WI38 (cell line): ENCODE measurements at regions not wholly inside any gene's neighbourhood (a gene's known extent, or its start where the extent isn't known, plus 50 kb on each side); places are given as distances from the start of the nearest gene placed in this dataset.

Experiments used
- H3K4me3 ChIP-seq: 2 replicates; pipeline ENCODE4 v1.5.1; 2011; ENCODE audit warnings: low read depth, mild to moderate bottlenecking, control low read depth, low read length
- TF ChIP-seq, protein P1 (sequence below): IDR thresholded peaks from 2 replicates; pipeline ENCODE4 v1.5.1; 2012; ENCODE audit warnings: low read depth, mild to moderate bottlenecking, control low read depth, low read length

DNA sequence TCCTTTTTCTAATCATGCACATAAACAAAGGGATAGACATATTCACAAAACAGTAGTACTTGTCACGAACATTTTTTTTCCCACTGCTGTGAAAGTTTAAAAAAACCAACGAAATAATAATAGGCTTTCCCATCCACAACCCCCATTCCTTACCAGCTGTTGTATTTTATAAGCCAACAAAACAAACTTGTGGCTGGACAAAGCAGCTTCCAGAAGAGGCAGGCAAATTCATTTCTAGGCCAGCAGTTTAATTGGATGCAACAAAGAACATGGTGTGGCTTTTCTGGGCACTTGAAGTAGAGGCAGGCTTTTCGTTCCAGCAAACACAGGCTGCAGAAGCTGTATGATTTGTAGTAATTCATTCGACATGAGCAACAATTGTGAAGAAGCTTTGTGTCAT, 56.0 kb upstream of the FAM20A start:
- no peak overlapping the region for H3K4me3 ChIP-seq
- TF ChIP-seq, protein P1, sequence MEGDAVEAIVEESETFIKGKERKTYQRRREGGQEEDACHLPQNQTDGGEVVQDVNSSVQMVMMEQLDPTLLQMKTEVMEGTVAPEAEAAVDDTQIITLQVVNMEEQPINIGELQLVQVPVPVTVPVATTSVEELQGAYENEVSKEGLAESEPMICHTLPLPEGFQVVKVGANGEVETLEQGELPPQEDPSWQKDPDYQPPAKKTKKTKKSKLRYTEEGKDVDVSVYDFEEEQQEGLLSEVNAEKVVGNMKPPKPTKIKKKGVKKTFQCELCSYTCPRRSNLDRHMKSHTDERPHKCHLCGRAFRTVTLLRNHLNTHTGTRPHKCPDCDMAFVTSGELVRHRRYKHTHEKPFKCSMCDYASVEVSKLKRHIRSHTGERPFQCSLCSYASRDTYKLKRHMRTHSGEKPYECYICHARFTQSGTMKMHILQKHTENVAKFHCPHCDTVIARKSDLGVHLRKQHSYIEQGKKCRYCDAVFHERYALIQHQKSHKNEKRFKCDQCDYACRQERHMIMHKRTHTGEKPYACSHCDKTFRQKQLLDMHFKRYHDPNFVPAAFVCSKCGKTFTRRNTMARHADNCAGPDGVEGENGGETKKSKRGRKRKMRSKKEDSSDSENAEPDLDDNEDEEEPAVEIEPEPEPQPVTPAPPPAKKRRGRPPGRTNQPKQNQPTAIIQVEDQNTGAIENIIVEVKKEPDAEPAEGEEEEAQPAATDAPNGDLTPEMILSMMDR, result no peak

DNA sequence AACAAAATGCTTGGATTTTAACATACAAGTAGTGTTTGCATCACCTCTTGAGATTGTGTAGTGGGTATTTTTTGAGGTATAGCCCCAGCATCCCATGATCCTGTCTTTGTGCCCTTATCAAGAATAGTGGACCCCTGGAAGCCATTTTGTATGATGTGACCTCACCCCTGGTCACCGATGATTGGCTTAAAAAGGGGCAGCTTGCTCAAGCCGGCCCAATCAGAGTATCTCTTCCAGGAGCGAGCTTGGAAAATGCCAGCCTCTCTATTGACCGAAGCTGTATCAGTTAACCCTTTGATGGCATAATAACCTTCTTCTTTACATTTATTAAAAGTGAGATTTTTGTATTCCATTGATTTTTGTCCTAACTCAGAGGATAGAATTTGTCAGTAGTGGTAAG, 55.5 kb upstream of the FAM20A start:
- TF ChIP-seq, protein P1, result no peak
- H3K4me3 ChIP-seq, result no peak overlapping the region
